HCT116 (cell line): ENCODE measurements at regions not wholly inside any gene's neighbourhood (a gene's known extent, or its start where the extent isn't known, plus 50 kb on each side); places are given as distances from the start of the nearest gene placed in this dataset.

Source experiments
- ATAC-seq: fragments of 200-7000 bp; cut with Tn5 transposase; 2 replicates; pipeline ENCODE4 v1.9.1; 2020; ENCODE audit warnings: mild to moderate bottlenecking, moderate library complexity
- BruUV-seq: library from RNA; stranded (reverse); fragments of 400-500 nt; replicated peaks from 2 replicates; lab custom pipeline; 2021; lab: Mats Ljungman, UMichigan
- CTCF ChIA-PET: fragments of 300-600 bp; sonication (Branson Sonifier 250); formaldehyde crosslinking; loops from one replicate; lab custom pipeline; 2021; ENCODE audit warnings: antibody characterized with exemption; lab: Charles Lee
- POLR2A ChIA-PET: fragments of 300-600, 350-600 bp; sonication (Branson Sonifier 250); formaldehyde crosslinking; loops from one replicate; lab custom pipeline; 2021; ENCODE audit warnings: antibody characterized with exemption; lab: Charles Lee
- RAD21 ChIA-PET, 2 experiments: fragments of 300-600 bp; sonication (Branson Sonifier 250); formaldehyde crosslinking; loops; one replicate each; lab custom pipeline; 2023; ENCODE audit warnings: low total read pairs in 2 of 2; ENCODE audit not compliant: uncharacterized antibody in 2 of 2, unreplicated experiment in 2 of 2, low non-redundant PET in 1 of 2; lab: Charles Lee
- DNase-seq: peaks from one replicate; pipeline ENCODE4 v3.0.0-alpha.2; 2010; ENCODE audit warnings: low read depth, low spot score
- H2AFZ ChIP-seq: fragments of 200-600 bp; shearing (Covaris generic), sonication (generic); 2 replicates; pipeline ENCODE4 v1.6.1; 2017; ENCODE audit warnings: low read depth, mixed run types, mixed read lengths, antibody characterized with exemption, low read length; ENCODE audit not compliant: poor library complexity, severe bottlenecking
- H3K27ac ChIP-seq: 2 replicates; pipeline ENCODE4 v1.5.1; 2012; ENCODE audit warnings: low read depth, low read length
- H3K27me3 ChIP-seq: fragments of 200-600 bp; sonication (generic); 2 replicates; pipeline ENCODE4 v1.6.1; 2016; ENCODE audit warnings: mixed run types, low read length, mixed read lengths; ENCODE audit not compliant: insufficient read depth
- H3K36me3 ChIP-seq, 2 experiments: fragments of 200-500 bp in 1 of 2; fragments of 200-600 bp in 1 of 2; sonication (Bioruptor generic) in 1 of 2; sonication (generic) in 1 of 2; 2 replicates each; pipeline versions ENCODE4 v1.5.1 to v1.6.1; 2014 to 2016; ENCODE audit warnings: low read length in 2 of 2, inconsistent platforms in 1 of 2, mixed read lengths in 1 of 2, mixed run types in 1 of 2; ENCODE audit not compliant: insufficient read depth in 2 of 2, control insufficient read depth in 1 of 2
- H3K4me1 ChIP-seq, 2 experiments: fragments of 200-600 bp in 1 of 2; sonication (generic) in 1 of 2; 2 replicates each; pipeline versions ENCODE4 v1.5.1 to v1.6.1; 2012 to 2017; ENCODE audit warnings: low read length in 2 of 2, inconsistent platforms in 1 of 2, mild to moderate bottlenecking in 1 of 2, mixed read lengths in 1 of 2, mixed run types in 1 of 2, moderate library complexity in 1 of 2; ENCODE audit not compliant: insufficient read depth in 2 of 2, control insufficient read depth in 1 of 2
- H3K4me2 ChIP-seq: fragments of 200-600 bp; sonication (generic); 2 replicates; pipeline ENCODE4 v1.6.1; 2017; ENCODE audit warnings: mixed run types, low read length, mixed read lengths
- H3K4me3 ChIP-seq, 2 experiments: fragments of 200-600 bp in 1 of 2; sonication (generic) in 1 of 2; replicated peaks in 1 of 2; 2 replicates each; pipeline ENCODE4 v1.5.1; 2011 to 2016; ENCODE audit warnings: low read length in 2 of 2, control low read depth in 1 of 2, low read depth in 1 of 2, mild to moderate bottlenecking in 1 of 2, mixed read lengths in 1 of 2, mixed run types in 1 of 2
- H3K79me2 ChIP-seq: fragments of 200-600 bp; sonication (generic); 2 replicates; pipeline ENCODE4 v1.6.1; 2017; ENCODE audit warnings: mild to moderate bottlenecking, mixed run types, low read length, moderate library complexity, mixed read lengths; ENCODE audit not compliant: insufficient read depth
- H3K9ac ChIP-seq: fragments of 200-600 bp; sonication (generic); 2 replicates; pipeline ENCODE4 v1.6.1; 2016; ENCODE audit warnings: low read length, mixed read lengths
- H3K9me2 ChIP-seq: fragments of 200-600 bp; sonication (generic), shearing (Covaris generic); 2 replicates; pipeline ENCODE4 v1.6.1; 2017; ENCODE audit warnings: mixed run types, mild to moderate bottlenecking, moderate library complexity; ENCODE audit not compliant: insufficient read depth
- H3K9me3 ChIP-seq, 2 experiments: fragments of 200-500 bp in 1 of 2; fragments of 200-600 bp in 1 of 2; sonication (Bioruptor generic) in 1 of 2; sonication (generic) in 1 of 2; 2 replicates each; pipeline ENCODE4 v1.6.1; 2014 to 2017; ENCODE audit warnings: low read length in 2 of 2, mixed read lengths in 2 of 2, inconsistent platforms in 1 of 2, low read depth in 1 of 2, mild to moderate bottlenecking in 1 of 2, mixed run types in 1 of 2, moderate library complexity in 1 of 2; ENCODE audit not compliant: control insufficient read depth in 1 of 2, insufficient read depth in 1 of 2
- H4K20me1 ChIP-seq: fragments of 200-600 bp; sonication (generic), shearing (Covaris generic); 2 replicates; pipeline ENCODE4 v1.6.1; 2017; ENCODE audit warnings: mixed run types, mild to moderate bottlenecking, moderate library complexity; ENCODE audit not compliant: insufficient read depth
- CEBPB ChIP-seq: IDR thresholded peaks from 2 replicates; pipeline ENCODE4 v1.6.1; 2012; ENCODE audit warnings: low read depth
- EGR1 ChIP-seq: IDR thresholded peaks from 2 replicates; pipeline ENCODE4 v1.6.1; 2012; ENCODE audit warnings: low read depth
- ELF1 ChIP-seq: IDR thresholded peaks from 2 replicates; pipeline ENCODE4 v1.6.1; 2012; ENCODE audit warnings: low read depth, borderline replicate concordance
- EZH2phosphoT487 ChIP-seq: fragments of 200-600 bp; IDR thresholded peaks from 2 replicates; pipeline ENCODE4 v1.6.1; 2018; ENCODE audit warnings: antibody characterized with exemption, borderline replicate concordance
- FOSL1 ChIP-seq: IDR thresholded peaks from 2 replicates; pipeline ENCODE4 v1.6.1; 2012; ENCODE audit warnings: low read depth
- JUND ChIP-seq: IDR thresholded peaks from 2 replicates; pipeline ENCODE4 v1.6.1; 2012
- SIN3A ChIP-seq: IDR thresholded peaks from 2 replicates; pipeline ENCODE4 v1.6.1; 2012; ENCODE audit warnings: low read depth
- ZBTB33 ChIP-seq: IDR thresholded peaks from 2 replicates; pipeline ENCODE4 v1.6.1; 2011; ENCODE audit warnings: mild to moderate bottlenecking, low read length, moderate library complexity; ENCODE audit not compliant: insufficient replicate concordance; ENCODE audit errors: extremely low read depth
- ZNF274 ChIP-seq: fragments of 200-500 bp; sonication (Bioruptor generic); IDR thresholded peaks from 2 replicates; pipeline ENCODE4 v1.6.1; 2014; ENCODE audit warnings: mild to moderate bottlenecking, low read depth, low read length, inconsistent platforms
- intact Hi-C: fragments of 100-400 bp; cut with micrococcal nuclease; formaldehyde crosslinking; loops from 2 replicates; pipeline ENCODE4 v1.10.0; 2022
- TF ChIP-seq, protein P1 (sequence below): IDR thresholded peaks from 2 replicates; pipeline ENCODE4 v1.6.1; 2012; ENCODE audit warnings: low read depth
- TF ChIP-seq, protein P2 (sequence below), 3 experiments: fragments of 200-600 bp in 1 of 3; sonication (generic) in 1 of 3; IDR thresholded peaks in 2 of 3; conservative IDR thresholded peaks in 1 of 3; 2 replicates each; pipeline ENCODE4 v1.5.1; 2012 to 2017; ENCODE audit warnings: low read depth in 2 of 3, low read length in 2 of 3, antibody characterized with exemption in 1 of 3, borderline replicate concordance in 1 of 3, control low read depth in 1 of 3, mild to moderate bottlenecking in 1 of 3, mixed read lengths in 1 of 3, mixed run types in 1 of 3, moderate library complexity in 1 of 3; ENCODE audit not compliant: insufficient read depth in 1 of 3
- TF ChIP-seq, protein P3 (sequence below): IDR thresholded peaks from 2 replicates; pipeline ENCODE4 v1.6.1; 2012

- TF ChIP-seq, protein P1, sequence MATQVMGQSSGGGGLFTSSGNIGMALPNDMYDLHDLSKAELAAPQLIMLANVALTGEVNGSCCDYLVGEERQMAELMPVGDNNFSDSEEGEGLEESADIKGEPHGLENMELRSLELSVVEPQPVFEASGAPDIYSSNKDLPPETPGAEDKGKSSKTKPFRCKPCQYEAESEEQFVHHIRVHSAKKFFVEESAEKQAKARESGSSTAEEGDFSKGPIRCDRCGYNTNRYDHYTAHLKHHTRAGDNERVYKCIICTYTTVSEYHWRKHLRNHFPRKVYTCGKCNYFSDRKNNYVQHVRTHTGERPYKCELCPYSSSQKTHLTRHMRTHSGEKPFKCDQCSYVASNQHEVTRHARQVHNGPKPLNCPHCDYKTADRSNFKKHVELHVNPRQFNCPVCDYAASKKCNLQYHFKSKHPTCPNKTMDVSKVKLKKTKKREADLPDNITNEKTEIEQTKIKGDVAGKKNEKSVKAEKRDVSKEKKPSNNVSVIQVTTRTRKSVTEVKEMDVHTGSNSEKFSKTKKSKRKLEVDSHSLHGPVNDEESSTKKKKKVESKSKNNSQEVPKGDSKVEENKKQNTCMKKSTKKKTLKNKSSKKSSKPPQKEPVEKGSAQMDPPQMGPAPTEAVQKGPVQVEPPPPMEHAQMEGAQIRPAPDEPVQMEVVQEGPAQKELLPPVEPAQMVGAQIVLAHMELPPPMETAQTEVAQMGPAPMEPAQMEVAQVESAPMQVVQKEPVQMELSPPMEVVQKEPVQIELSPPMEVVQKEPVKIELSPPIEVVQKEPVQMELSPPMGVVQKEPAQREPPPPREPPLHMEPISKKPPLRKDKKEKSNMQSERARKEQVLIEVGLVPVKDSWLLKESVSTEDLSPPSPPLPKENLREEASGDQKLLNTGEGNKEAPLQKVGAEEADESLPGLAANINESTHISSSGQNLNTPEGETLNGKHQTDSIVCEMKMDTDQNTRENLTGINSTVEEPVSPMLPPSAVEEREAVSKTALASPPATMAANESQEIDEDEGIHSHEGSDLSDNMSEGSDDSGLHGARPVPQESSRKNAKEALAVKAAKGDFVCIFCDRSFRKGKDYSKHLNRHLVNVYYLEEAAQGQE: no peak
- no peak for TF ChIP-seq JUND
- TF ChIP-seq, protein P2, sequence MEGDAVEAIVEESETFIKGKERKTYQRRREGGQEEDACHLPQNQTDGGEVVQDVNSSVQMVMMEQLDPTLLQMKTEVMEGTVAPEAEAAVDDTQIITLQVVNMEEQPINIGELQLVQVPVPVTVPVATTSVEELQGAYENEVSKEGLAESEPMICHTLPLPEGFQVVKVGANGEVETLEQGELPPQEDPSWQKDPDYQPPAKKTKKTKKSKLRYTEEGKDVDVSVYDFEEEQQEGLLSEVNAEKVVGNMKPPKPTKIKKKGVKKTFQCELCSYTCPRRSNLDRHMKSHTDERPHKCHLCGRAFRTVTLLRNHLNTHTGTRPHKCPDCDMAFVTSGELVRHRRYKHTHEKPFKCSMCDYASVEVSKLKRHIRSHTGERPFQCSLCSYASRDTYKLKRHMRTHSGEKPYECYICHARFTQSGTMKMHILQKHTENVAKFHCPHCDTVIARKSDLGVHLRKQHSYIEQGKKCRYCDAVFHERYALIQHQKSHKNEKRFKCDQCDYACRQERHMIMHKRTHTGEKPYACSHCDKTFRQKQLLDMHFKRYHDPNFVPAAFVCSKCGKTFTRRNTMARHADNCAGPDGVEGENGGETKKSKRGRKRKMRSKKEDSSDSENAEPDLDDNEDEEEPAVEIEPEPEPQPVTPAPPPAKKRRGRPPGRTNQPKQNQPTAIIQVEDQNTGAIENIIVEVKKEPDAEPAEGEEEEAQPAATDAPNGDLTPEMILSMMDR (IDR thresholded peaks at IDR 0.05 in 2 of 3, conservative IDR thresholded peaks at IDR 0.05 in 1 of 3; ENCODE audit: borderline replicate concordance in 1 of 3, insufficient read depth in 1 of 3, low read depth in 2 of 3, low read length in 2 of 3): no peak
- TF ChIP-seq, all 23 proteins: peak for 0
Measured at GRCh38 chr3:73791356-73791755, 166.6 kb upstream of the PDZRN3 start (continued).

- Histone ChIP-seq H3K9me2 (no peaks in the 10 kb centered on the region), H3K27me3 (no peaks in the 10 kb centered on the region), H2AFZ (no peak overlapping the region), H4K20me1 (no peaks in the 10 kb centered on the region), H3K9ac (no peak overlapping the region), H3K36me3 (no peaks in the 10 kb centered on the region), H3K79me2 (no peaks in the 10 kb centered on the region), H3K4me3 (no peak overlapping the region), H3K27ac (no peak overlapping the region), H3K9me3 (peaks cover 0 to 10% of the 10 kb centered on the region in 2 experiments; a peak in 2 of 4 replicates), H3K4me1 (no peaks in the 10 kb centered on the region), H3K4me2 (no peak overlapping the region)
- POLR2A ChIA-PET: no interaction called here
- no TSS peak for BruUV-seq
- CTCF ChIA-PET: no interaction called here
- no peak for ATAC-seq
- intact Hi-C loops: no loop called here
- RAD21 ChIA-PET: no interaction called here
- no peak for DNase-seq
- no peak for TF ChIP-seq SIN3A
- TF ChIP-seq, protein P3, sequence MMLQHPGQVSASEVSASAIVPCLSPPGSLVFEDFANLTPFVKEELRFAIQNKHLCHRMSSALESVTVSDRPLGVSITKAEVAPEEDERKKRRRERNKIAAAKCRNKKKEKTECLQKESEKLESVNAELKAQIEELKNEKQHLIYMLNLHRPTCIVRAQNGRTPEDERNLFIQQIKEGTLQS: no peak
- TF ChIP-seq, protein P1: no peak
- TF ChIP-seq ELF1: no peak
- no peak for TF ChIP-seq FOSL1
- no peak for TF ChIP-seq EZH2phosphoT487
- no peak for TF ChIP-seq EGR1
- TF ChIP-seq ZBTB33: no peak
- TF ChIP-seq ZNF274: no peak
- no peak for TF ChIP-seq CEBPB
Measured at GRCh38 chr3:73789825-73790444, 165.2 kb upstream of the PDZRN3 start.
